DLD1 (cell line): ENCODE measurements at regions not wholly inside any gene's neighbourhood (a gene's known extent, or its start where the extent isn't known, plus 50 kb on each side); places are given as distances from the start of the nearest gene placed in this dataset.

Experiments used
- in situ Hi-C: cut with HindIII; loops from 2 replicates; pipeline ENCODE4 v1.10.0; 2017; ENCODE audit warnings: low sequenced_read_pairs

DNA sequence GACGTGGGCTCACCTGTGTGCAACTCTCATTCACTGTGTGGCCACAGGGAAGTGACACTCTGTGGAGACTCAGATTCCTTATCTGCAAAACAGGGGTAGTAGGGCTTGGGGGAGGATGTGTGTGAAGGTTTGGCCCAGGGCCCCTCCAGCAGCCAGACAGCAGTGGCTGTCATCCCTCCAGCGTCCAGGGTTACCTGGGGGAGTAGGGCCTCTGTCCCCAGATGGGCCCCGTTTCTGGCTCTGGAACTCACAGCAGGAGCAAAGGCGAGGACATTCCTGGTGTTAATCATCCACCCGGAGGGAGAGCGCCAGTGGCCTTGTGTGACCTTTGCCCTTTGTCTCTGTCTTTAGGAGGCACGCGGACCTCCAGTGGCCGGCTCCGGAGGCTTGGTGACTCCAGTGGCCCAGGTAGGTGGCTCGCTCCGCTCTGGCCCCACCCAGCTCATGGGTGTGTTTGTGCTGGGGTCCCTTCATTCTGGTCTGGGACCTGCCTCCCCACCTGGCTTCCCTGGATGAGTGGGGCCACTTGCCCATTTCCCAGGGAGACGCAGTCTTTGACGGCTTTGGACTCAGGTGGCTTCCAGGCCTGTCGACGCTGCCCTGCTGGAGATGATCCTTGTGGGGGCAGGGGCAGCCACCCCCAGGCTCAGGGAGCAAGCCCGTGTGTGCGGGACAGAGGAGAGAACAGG is 166.2 kb downstream of the SEC14L1 start:
- in situ Hi-C loops: no loop called here

- in situ Hi-C loops: no loop called here
Observed at GRCh38 chr17:77307479-77308198, 166.9 kb downstream of the SEC14L1 start.

GRCh38 chr17:77308861-77309726 is 168.3 kb downstream of the SEC14L1 start:
- in situ Hi-C loops: no loop called here

DNA sequence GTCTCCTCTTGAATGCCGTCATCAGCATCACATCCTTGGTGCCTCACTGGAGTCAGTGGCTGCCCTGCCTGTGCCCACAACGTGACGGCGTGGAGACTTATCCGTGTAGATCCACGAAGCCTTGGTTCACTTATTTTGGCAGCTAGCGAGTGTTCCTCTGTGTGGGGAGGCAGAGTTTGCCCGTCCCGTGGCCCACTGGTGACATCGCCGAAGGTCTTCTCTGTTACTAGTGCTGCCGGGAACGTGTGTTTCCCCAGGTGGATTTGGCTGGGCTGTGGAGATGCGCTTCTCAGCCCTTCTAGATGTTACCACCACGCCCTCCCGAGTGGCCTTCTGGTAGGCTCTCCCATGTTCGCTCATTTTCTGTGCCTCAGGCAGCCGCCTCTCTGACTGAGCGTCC is 169.6 kb downstream of the SEC14L1 start:
- in situ Hi-C loops: no loop called here

- in situ Hi-C loops: no loop called here
Observed at GRCh38 chr17:77311371-77311981, 170.7 kb downstream of the SEC14L1 start.

GRCh38 chr17:77312061-77312701 is 171.4 kb downstream of the SEC14L1 start:
- in situ Hi-C loops: no loop called here

DNA sequence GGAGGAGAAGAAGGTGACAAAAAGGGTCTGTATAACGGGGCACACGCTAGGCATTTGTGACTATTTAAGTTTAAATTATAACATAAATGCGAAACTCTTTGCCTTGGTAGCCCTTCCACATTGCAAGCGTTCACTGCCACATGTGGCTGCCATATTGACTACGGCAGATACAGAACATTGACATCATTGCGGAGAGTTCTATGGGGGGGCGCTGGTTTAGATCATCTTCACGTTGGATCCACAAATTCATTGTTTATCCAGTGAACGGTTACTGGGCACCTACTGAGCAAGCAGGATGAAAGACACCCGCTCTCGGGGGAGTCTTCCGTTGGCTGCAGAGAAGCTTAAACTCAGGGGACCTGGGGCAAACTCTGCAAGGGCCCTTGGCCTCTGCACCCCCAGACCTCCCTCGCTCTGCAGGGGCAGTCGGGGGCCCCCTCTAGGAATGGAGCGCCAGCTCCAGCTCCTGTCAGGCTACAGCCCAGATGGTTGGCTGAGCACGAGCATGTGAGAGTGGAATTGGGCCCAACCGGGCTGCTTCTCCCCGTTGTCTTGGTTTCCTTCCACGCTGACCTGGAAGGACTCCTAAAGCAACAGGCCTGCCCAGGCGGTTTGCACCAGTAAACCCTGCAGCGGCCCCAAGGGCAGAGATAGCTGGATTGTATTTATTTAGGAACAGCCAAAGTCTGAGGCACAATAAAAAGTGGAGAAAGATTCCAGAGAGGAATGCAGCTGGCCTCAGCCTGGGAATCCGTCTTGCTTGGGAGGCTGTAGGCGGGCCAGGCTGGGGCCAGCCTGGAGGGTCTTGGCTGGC is 172.2 kb downstream of the SEC14L1 start:
- in situ Hi-C loops: no loop called here

GRCh38 chr17:77313831-77314230 is 173.1 kb downstream of the SEC14L1 start:
- in situ Hi-C loops: no loop called here

DNA sequence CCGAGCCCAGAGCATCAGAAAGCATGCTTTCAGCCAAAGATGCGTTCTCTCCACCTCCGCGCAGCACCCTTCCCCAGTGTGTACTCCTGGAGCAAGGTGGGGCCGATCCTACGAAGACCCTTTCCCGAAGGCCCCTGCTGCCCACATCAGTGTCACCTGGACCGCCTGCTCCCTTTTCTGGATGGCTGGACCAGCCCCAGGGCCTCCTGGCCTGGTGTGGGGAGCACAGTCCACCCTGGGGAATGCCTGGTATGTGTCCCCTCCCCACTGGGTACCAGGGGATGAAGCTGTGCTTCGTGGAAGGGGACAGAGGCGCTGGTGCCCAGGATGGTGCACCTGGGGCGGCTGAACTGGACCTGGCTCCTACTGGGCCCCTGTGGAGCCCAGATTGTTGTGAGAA is 173.8 kb downstream of the SEC14L1 start:
- in situ Hi-C loops: no loop called here

GRCh38 chr17:77315010-77315409 is 174.2 kb downstream of the SEC14L1 start:
- in situ Hi-C loops: no loop called here

GRCh38 chr17:77315551-77316190 is 174.9 kb downstream of the SEC14L1 start:
- in situ Hi-C loops: no loop called here

- in situ Hi-C loops: no loop called here
Observed at GRCh38 chr17:77316191-77316641, 175.4 kb downstream of the SEC14L1 start.

GRCh38 chr17:77316651-77317050 is 175.9 kb downstream of the SEC14L1 start:
- in situ Hi-C loops: no loop called here

DNA sequence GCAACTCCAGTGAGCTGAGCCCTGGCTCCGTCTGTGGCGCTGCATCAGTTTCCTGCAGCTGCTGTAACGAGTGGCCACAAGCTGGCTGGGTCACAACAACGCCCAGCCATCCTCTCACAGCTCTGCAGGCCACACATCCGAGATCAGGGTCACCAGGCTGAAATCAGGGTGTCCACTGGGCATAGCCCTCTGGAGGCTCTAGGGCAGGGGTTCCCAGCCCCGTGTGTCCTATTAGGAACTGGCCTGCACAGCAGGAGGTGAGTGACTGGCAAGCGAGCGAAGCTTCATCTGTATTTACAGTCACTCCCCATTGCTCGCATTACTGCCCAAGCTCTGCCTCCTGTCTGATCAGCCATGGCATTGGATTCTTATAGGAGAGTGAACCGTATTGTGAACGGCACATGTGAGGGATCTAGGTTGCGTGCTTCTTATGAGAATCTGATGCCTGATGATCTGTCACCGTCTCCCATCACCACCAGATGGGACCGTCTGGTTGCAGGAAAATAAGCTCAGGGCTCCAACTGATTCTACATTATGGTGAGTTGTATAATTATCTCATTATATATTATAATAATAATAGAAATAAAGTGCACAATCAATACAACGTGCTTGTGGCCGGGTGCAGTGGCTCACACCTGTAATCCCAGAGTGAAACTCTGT is 176.5 kb downstream of the SEC14L1 start:
- in situ Hi-C loops: no loop called here

DNA sequence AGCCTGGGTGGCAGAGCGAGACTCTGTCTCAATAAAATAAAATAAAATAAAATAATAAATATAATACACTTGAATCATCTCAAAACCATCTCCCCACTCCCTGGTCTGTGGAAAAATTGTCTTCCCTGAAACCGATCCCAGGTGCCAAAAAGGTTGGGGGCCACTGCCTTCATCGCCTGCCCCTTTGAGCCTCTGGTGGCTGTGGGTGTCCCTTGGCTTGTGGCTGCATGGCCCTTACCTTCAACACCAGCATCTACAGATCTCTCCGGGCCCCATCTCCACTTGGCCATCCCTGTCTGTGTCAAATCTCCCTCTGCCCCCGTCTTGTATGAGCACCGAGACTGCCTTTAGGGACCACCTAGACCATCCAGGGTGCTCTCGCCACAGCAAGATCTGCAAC is 177.3 kb downstream of the SEC14L1 start:
- in situ Hi-C loops: no loop called here

DNA sequence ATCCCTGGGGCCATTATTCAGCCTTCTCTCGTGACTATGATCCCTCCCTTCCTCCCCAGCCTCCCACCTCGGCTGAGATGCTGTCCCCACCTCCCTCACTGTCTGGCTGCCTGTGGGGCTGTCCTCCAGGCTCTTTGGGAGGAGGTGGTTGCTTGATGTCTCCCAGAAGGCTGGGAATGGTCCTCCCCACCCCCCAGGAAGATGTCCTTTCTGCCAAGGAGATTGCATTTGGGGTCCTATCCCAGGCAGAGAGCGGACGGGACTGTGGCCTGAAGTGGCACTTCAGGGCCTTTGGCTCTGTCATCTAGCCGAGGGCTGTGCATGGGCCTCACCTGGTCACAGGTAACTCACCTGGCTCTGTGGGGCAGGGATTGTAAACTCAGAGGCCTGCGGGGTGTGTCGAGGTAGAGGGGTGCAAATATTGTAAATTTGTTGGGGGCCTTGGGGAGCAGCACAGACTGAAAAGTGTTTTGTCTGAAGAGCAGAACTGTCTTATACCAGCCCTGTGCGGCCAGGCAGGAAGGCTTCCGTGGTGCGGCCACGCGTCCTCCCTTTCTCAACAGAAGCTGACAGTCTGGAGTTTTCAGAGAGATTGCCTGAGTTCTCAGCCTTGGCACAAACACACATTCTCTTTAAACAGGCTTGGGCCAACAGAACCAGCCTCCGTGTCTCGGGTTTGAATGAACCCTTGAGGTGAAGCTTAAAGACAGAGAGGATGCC is 177.9 kb downstream of the SEC14L1 start:
- in situ Hi-C loops: no loop called here

DNA sequence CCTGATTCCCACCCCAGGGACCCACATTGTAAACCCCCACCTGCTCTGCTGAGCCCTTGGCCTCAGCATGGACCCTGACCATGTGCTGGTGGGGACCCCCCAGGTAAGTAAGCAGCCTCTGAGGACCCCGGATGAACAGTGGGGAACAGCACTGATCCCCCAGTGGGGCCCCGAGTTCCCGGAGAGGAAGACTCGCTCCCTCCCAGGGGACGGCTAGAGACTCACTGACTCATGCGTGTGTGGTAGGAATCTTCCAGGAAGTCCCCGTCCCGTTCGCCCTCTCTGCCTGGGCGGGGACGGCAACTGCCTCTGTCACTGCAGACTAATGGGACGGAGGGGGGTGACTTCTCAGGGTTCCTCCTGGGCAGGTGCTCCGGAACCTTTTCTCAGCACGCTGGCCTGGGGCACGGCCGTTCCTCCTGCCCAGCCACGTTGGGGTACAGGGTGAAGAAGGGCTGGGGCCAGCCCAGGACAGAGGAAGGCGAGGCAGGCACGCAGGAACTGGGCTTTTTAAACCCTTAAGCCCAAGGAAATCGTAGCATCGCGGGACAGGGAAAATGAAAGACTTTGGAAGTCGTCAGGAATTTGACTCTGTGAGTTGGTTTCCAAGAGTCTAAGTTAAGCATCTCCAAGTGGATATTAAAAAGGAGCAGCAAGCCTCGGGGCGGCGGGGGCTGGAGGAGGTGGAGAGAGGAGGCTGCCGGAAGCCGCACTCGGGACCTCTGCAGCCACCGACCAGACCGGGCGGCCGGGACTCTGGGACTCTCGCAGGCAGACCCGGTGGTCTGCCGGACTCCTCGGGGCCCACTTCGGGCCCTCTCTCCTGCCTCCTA is 178.7 kb downstream of the SEC14L1 start:
- in situ Hi-C loops: no loop called here
